ENCODE measurements at regions not wholly inside any gene's neighbourhood (a gene's known extent, or its start where the extent isn't known, plus 50 kb on each side); places are given as distances from the start of the nearest gene placed in this dataset.

- H3K27ac ChIP-seq = no peak overlapping the region
- no peaks in the 10 kb centered on the region for H3K9me3 ChIP-seq
- no peak overlapping the region for H3K4me3 ChIP-seq
- H3K4me1 ChIP-seq = no peaks in the 10 kb centered on the region
- H3K27me3 ChIP-seq = peaks cover 0 to 17% (median 0%) of the 10 kb centered on the region in 3 donors
- DNase-seq = peak in 1 of 2 donors; percentile 8
- WGBS, 5 donors = 41 to 56% (median 51%) methylated on average over 3 of the region's 3 CpGs
- TF ChIP-seq POLR2A (IDR thresholded peaks at IDR 0.05) = no peak
- no peak for TF ChIP-seq EP300 (IDR thresholded peaks at IDR 0.05)
- TF ChIP-seq, protein P1, sequence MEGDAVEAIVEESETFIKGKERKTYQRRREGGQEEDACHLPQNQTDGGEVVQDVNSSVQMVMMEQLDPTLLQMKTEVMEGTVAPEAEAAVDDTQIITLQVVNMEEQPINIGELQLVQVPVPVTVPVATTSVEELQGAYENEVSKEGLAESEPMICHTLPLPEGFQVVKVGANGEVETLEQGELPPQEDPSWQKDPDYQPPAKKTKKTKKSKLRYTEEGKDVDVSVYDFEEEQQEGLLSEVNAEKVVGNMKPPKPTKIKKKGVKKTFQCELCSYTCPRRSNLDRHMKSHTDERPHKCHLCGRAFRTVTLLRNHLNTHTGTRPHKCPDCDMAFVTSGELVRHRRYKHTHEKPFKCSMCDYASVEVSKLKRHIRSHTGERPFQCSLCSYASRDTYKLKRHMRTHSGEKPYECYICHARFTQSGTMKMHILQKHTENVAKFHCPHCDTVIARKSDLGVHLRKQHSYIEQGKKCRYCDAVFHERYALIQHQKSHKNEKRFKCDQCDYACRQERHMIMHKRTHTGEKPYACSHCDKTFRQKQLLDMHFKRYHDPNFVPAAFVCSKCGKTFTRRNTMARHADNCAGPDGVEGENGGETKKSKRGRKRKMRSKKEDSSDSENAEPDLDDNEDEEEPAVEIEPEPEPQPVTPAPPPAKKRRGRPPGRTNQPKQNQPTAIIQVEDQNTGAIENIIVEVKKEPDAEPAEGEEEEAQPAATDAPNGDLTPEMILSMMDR (IDR thresholded peaks at IDR 0.05) = no peak
- TF ChIP-seq POLR2AphosphoS5 (IDR thresholded peaks at IDR 0.05) = no peak
- no peaks in the 10 kb centered on the region for H3K36me3 ChIP-seq
- intact Hi-C loops (cut with DNase I; ENCODE audit: low total_unique reads) = no loop called here
Measured at GRCh38 chr18:78021196-78021595, 771.5 kb downstream of the GALR1 start.

DNA sequence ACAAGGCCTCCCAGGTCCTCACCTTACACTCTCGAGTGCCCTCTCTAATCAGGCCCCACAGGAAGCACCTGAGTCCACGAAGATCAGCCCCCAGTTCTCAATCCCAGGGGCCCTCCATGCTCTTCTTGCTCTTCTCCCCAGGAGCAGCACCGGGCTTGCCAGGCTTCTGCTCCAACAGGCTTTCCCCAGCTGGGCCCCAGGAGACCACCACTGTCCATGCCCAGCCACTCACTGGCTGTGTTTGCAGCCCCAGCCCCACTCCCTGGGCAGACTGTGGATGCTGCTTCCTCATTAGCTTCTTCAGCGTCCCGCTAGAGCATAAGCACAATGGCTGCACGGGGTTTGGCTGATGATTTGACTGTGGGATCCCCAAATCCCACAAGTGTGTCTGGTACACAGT, 781.9 kb downstream of the GALR1 start:
- H3K36me3 ChIP-seq = no peaks in the 10 kb centered on the region
- TF ChIP-seq POLR2A (IDR thresholded peaks at IDR 0.05) (no peak), POLR2AphosphoS5 (IDR thresholded peaks at IDR 0.05) (no peak), EP300 (IDR thresholded peaks at IDR 0.05) (no peak)
- TF ChIP-seq, protein P1 (IDR thresholded peaks at IDR 0.05) = no peak
- H3K9me3 ChIP-seq = no peaks in the 10 kb centered on the region
- no peak overlapping the region for H3K4me3 ChIP-seq
- H3K27me3 ChIP-seq = no peaks in the 10 kb centered on the region
- DNase-seq = no peak
- WGBS, 5 donors = 59 to 70% (median 64%) methylated on average over 6 of the region's 6 CpGs
- intact Hi-C loops (cut with DNase I; ENCODE audit: low total_unique reads) = no loop called here
- H3K27ac ChIP-seq = no peak overlapping the region
- H3K4me1 ChIP-seq = no peaks in the 10 kb centered on the region

GRCh38 chr18:78031991-78032390, 782.3 kb downstream of the GALR1 start:
- intact Hi-C loops (cut with DNase I; ENCODE audit: low total_unique reads) = no loop called here
- no peak for TF ChIP-seq POLR2A (IDR thresholded peaks at IDR 0.05)
- TF ChIP-seq POLR2AphosphoS5 (IDR thresholded peaks at IDR 0.05) = no peak
- TF ChIP-seq, protein P1 (IDR thresholded peaks at IDR 0.05) = no peak
- TF ChIP-seq EP300 (IDR thresholded peaks at IDR 0.05) = no peak
- DNase-seq = no peak
- Histone ChIP-seq H3K36me3 (no peaks in the 10 kb centered on the region), H3K27ac (no peak overlapping the region), H3K9me3 (no peaks in the 10 kb centered on the region), H3K4me3 (no peak overlapping the region), H3K4me1 (no peaks in the 10 kb centered on the region), H3K27me3 (no peaks in the 10 kb centered on the region)
- 77 to 90% (median 87%) methylated on average over 8 of the region's 8 CpGs for WGBS, 5 donors

DNA sequence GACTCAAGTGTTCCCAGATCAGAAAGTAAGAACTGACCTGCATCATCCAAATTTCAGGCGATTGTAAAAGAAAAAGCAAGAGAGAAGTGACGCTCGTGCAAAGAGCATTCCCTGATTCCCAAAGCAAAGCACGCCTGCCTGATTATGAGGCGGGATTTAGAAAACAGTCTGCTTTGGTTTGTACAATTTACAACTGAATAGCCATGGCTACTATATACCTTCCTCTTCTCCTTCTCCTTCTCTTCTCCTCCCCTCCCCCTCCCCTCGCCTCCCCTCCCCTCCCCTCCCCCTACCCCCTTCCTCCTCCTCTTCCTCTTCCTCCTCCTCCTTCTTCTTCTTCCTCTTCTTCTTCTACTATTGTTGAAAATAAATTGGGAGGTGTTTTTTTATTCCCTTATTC, 782.9 kb downstream of the GALR1 start:
- 74 to 86% (median 81%) methylated on average over 5 to 6 of the region's 6 CpGs for WGBS, 5 donors
- Histone ChIP-seq H3K27me3 (no peaks in the 10 kb centered on the region), H3K9me3 (no peaks in the 10 kb centered on the region), H3K27ac (no peak overlapping the region), H3K36me3 (no peaks in the 10 kb centered on the region), H3K4me1 (no peaks in the 10 kb centered on the region), H3K4me3 (no peak overlapping the region)
- intact Hi-C loops (cut with DNase I; ENCODE audit: low total_unique reads) = no loop called here
- TF ChIP-seq POLR2A (IDR thresholded peaks at IDR 0.05) = no peak
- no peak for TF ChIP-seq POLR2AphosphoS5 (IDR thresholded peaks at IDR 0.05)
- TF ChIP-seq, protein P1 (IDR thresholded peaks at IDR 0.05) = no peak
- no peak for DNase-seq
